ENCODE measurements at regions not wholly inside any gene's neighbourhood (a gene's known extent, or its start where the extent isn't known, plus 50 kb on each side); places are given as distances from the start of the nearest gene placed in this dataset.

GRCh38 chr12:72746048-72746447 is 473.9 kb downstream of the TRHDE start:
- no peaks in the 10 kb centered on the region for H3K23me2 ChIP-seq (ENCODE audit: low read depth, low read length)
- no peak overlapping the region for H2BK120ac ChIP-seq (replicated peaks; ENCODE audit: low read depth, low read length)
- H3K56ac ChIP-seq (replicated peaks; ENCODE audit: insufficient read length, low read depth, low read length) = no peak overlapping the region
- POLR2A ChIA-PET (ENCODE audit: partially characterized antibody) = no interaction called here
- H2BK15ac ChIP-seq (ENCODE audit: low read length) = no peak overlapping the region
- H3K79me2 ChIP-seq (ENCODE audit: control insufficient read depth in 1 of 2, insufficient read depth in 2 of 2, low read length in 2 of 2) = no peaks in the 10 kb centered on the region
- H4K8ac ChIP-seq (ENCODE audit: extremely low read depth, insufficient read depth, low read length) = no peak overlapping the region
- no peaks in the 10 kb centered on the region for H4K20me1 ChIP-seq (replicated peaks in 1 of 2; ENCODE audit: control insufficient read depth in 1 of 2, insufficient read depth in 2 of 2, low read length in 2 of 2)
- no peak overlapping the region for H2BK5ac ChIP-seq (ENCODE audit: low read depth, low read length)
- CTCF ChIA-PET (ENCODE audit: partially characterized antibody) = no interaction called here
- no peak overlapping the region for H2BK12ac ChIP-seq (ENCODE audit: low read depth, low read length)
- no peak overlapping the region for H3K27ac ChIP-seq (ENCODE audit: low read depth, low read length)
- no peak overlapping the region for H3K23ac ChIP-seq (ENCODE audit: insufficient read length)
- no peak overlapping the region for H3K14ac ChIP-seq (ENCODE audit: insufficient read length)
- H3K9me3 ChIP-seq (ENCODE audit: insufficient read depth in 2 of 2, low read depth in 1 of 2, low read length in 1 of 2) = no peaks in the 10 kb centered on the region; a peak in 1 of 4 replicates
- H2AFZ ChIP-seq (ENCODE audit: low read length) = no peak overlapping the region
- FAIRE-seq (no peak), DNase-seq (ENCODE audit: low read depth in 1 of 2, low spot score in 2 of 2) (no peak)
- no peaks in the 10 kb centered on the region for H3K27me3 ChIP-seq (replicated peaks in 1 of 4; ENCODE audit: control insufficient read depth in 3 of 4, extremely low read depth in 1 of 4, insufficient read depth in 3 of 4, low read length in 3 of 4)
- TF ChIP-seq RNF2 (IDR thresholded peaks at IDR 0.05; ENCODE audit: borderline replicate concordance, low read depth, low read length, missing control alignments, poor library complexity, severe bottlenecking) (no peak), SP4 (IDR thresholded peaks at IDR 0.05; ENCODE audit: low read length) (no peak), SP2 (IDR thresholded peaks at IDR 0.05; ENCODE audit: low read length) (no peak), FOSL1 (IDR thresholded peaks at IDR 0.05; ENCODE audit: insufficient read depth, low read depth, low read length) (no peak), TEAD4 (IDR thresholded peaks at IDR 0.05; ENCODE audit: low read depth, low read length) (no peak), CBX8 (IDR thresholded peaks at IDR 0.05; ENCODE audit: borderline replicate concordance, low read depth, low read length) (no peak), NRF1 (IDR thresholded peaks at IDR 0.05; ENCODE audit: low read depth, low read length) (no peak)
- no peak overlapping the region for H3K4ac ChIP-seq (replicated peaks; ENCODE audit: insufficient read length, low read depth, low read length)
- no peaks in the 10 kb centered on the region for H3K79me1 ChIP-seq (ENCODE audit: low read depth, low read length)
- no peaks in the 10 kb centered on the region for H3K4me1 ChIP-seq (replicated peaks in 1 of 4; ENCODE audit: control insufficient read depth in 3 of 4, insufficient read depth in 4 of 4, low read length in 3 of 4)
- H3K36me3 ChIP-seq (ENCODE audit: control insufficient read depth in 2 of 4, insufficient read depth in 4 of 4, low read length in 3 of 4) = no peaks in the 10 kb centered on the region
- no peak overlapping the region for H3K4me3 ChIP-seq (ENCODE audit: extremely low read depth in 1 of 4, insufficient read depth in 2 of 4, low read depth in 3 of 4, low read length in 4 of 4)
- no peak overlapping the region for H4K5ac ChIP-seq (ENCODE audit: insufficient read length, low read depth, low read length)
- no peak overlapping the region for H3K4me2 ChIP-seq (ENCODE audit: insufficient read depth in 1 of 2, low read depth in 2 of 2, low read length in 2 of 2)
- no peak overlapping the region for H2BK20ac ChIP-seq (ENCODE audit: low read length)
- H4K91ac ChIP-seq (replicated peaks; ENCODE audit: insufficient read length, low read length) = no peak overlapping the region
- no peak overlapping the region for H3K18ac ChIP-seq (ENCODE audit: extremely low read depth, low read length)
- WGBS, 2 experiments (ENCODE audit: extremely low coverage in 1 of 2, insufficient coverage in 1 of 2, insufficient read length in 1 of 2, insufficient replicate concordance in 2 of 2, low coverage in 1 of 2, low lambda C conversion rate in 2 of 2, missing lambda C conversion rate in 1 of 2) = 89% methylated on average over 2 of the region's 2 CpGs; no CpG with 5 or more reads in 1 of the 2 experiments
- H3K9ac ChIP-seq (replicated peaks in 1 of 4; ENCODE audit: extremely low read depth in 1 of 4, low read depth in 3 of 4, low read length in 3 of 4) = no peak overlapping the region
- no peak overlapping the region for H2AK5ac ChIP-seq (ENCODE audit: low read depth, low read length)

All from H1 (cell line).